Astrocyte of the spinal cord (primary cell): ENCODE measurements at regions not wholly inside any gene's neighbourhood (a gene's known extent, or its start where the extent isn't known, plus 50 kb on each side); places are given as distances from the start of the nearest gene placed in this dataset.

Source experiments
- DNase-seq: peaks from one replicate; pipeline ENCODE4 v3.0.0; 2011; ENCODE audit warnings: low read depth, low spot score
- H3K4me3 ChIP-seq: 2 replicates; pipeline ENCODE4 v1.5.1; 2011; ENCODE audit warnings: low read depth, mild to moderate bottlenecking, low read length, moderate library complexity
- in situ Hi-C: cut with HindIII; loops from 2 replicates; pipeline ENCODE4 v1.10.0; 2017; ENCODE audit warnings: low sequenced_read_pairs
- TF ChIP-seq, protein P1 (sequence below): IDR thresholded peaks from 2 replicates; pipeline ENCODE4 v1.5.1; 2012; ENCODE audit warnings: low read depth, mild to moderate bottlenecking, low read length, inconsistent platforms

DNA sequence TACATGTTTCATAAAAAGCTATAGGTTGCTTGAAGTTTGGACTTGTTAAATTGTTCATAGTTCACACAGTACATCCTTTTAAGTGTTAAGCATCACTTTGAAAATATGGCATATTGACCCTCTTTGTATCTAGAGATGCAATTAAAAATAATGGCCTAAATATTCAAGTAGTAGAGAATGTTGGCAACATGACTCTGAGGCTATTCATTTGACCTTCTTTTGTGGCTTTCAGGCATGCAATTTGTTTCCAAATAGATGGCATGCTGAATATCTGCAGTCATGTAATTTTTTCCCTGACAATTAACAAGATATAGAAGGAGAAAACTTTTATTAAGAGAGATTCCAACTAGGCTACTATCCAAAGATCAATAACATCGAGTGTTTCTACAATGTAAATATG, 230.5 kb upstream of the ZRANB2 start:
- in situ Hi-C loops, result no loop called here
- H3K4me3 ChIP-seq, result no peak overlapping the region
- TF ChIP-seq, protein P1, sequence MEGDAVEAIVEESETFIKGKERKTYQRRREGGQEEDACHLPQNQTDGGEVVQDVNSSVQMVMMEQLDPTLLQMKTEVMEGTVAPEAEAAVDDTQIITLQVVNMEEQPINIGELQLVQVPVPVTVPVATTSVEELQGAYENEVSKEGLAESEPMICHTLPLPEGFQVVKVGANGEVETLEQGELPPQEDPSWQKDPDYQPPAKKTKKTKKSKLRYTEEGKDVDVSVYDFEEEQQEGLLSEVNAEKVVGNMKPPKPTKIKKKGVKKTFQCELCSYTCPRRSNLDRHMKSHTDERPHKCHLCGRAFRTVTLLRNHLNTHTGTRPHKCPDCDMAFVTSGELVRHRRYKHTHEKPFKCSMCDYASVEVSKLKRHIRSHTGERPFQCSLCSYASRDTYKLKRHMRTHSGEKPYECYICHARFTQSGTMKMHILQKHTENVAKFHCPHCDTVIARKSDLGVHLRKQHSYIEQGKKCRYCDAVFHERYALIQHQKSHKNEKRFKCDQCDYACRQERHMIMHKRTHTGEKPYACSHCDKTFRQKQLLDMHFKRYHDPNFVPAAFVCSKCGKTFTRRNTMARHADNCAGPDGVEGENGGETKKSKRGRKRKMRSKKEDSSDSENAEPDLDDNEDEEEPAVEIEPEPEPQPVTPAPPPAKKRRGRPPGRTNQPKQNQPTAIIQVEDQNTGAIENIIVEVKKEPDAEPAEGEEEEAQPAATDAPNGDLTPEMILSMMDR, result no peak
- peak; percentile 5 for DNase-seq

DNA sequence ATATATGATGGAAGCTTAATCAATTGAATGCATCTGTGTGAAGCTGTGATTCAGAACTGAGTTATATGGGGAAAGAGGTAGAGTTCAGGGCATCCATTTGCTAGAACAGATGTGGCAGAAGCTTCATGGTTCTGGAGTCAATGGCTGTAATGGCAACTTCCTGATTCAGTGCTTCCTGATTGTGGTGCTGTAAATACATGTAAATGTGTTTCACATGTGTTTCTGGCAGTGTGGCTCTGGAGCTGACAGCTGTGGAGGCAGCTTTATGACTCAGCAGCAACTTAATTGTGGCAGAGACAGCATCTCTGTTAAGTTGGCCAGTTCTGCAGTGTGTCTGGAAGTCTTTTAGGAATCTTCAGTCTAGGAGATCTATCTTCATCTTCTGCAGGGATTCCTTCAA, 226.6 kb upstream of the ZRANB2 start:
- in situ Hi-C loops, result no loop called here
- peak; percentile 54 for DNase-seq
- TF ChIP-seq, protein P1, result no peak
- no peak overlapping the region for H3K4me3 ChIP-seq

DNA sequence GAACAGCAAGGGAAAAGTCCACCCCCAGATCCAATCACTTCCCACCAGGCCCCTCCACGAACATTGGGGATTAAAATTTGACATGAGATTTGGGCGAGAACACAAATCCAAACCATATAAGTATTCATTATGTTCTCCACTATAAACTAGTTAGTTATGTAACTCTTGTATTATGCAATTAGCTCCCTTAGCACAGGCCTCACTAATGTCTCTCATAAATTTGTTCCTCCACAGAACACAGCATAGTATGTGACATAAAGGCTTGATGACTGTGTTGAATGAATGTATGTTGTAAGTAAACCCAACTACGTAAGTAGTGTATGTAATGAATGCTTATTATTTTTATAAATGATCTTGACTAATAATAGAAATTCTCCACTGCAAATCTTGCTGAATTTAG, 223.3 kb upstream of the ZRANB2 start:
- DNase-seq, result no peak
- TF ChIP-seq, protein P1, result no peak
- no peak overlapping the region for H3K4me3 ChIP-seq
- in situ Hi-C loops, result no loop called here

DNA sequence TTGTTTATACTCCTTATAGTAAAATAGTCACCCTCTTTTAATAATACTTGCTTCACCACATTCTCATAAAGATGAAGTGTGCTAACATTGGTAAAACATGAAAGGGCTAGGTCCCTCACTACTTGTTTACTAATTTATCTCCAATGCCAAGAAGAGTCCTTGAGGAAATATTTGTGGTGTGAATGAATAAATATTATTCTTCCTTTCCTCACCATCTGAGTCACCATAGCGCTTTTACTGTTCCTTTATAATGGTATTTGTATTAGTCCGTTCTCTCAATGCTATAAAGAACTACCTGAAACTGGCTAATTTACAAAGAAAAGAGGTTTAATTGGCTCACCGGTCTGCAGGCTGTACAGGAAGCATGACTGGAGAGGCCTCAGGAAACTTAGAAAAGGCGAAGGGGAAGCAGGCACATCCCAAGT, 222.8 kb upstream of the ZRANB2 start:
- no peak overlapping the region for H3K4me3 ChIP-seq
- TF ChIP-seq, protein P1, result no peak
- DNase-seq, result peak; percentile 29
- in situ Hi-C loops, result no loop called here

DNA sequence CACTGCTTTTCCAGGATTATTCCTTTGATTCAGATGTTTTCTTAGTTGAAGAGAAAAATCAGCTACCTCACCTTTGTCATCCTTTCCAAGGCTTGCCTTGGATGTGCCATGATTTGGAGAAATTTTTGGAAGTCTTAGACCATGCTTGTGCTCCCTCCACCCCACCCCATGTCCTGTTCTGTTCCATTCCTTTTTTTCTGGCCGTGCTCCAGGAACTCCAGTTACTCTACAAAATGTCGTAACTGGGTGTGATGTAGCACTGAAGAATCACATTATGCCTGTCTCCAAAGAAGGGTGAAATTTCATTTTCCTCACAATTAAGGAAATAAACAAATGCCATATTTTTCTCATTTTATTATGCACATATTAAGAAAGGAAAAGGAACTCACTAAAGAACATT, 217.8 kb upstream of the ZRANB2 start:
- TF ChIP-seq, protein P1, result no peak
- H3K4me3 ChIP-seq, result no peak overlapping the region
- in situ Hi-C loops, result no loop called here
- DNase-seq, result no peak

DNA sequence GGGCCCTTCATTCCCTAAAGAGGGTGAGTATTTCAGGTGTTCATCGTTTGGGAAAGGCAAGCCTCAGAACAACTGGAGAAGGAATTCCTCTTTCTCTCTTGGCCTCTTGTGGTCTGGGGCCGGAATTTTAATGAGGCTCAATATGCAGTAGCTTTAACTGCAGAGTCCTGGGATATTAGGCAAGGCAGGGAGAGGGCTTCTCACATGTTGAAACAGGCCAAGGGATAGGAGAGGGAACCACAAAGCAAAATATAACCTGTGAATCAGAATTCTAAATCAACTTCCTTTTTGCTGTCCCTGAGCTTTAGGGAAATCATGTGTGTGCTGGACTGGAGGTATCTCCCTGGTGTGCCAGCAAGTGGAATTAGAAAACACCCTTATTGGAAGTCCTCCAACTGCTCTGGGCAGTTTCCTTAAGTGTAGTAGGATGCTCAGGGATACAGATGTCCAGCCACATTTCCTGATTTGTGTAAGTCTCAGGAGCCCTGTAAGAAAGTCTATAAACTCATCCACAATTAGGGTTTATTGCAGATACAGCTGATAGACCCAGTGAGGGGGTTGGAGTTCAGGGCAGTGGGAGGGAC, 215.8 kb upstream of the ZRANB2 start:
- DNase-seq, result peak; percentile 25
- TF ChIP-seq, protein P1, result no peak
- H3K4me3 ChIP-seq, result no peak overlapping the region
- in situ Hi-C loops, result no loop called here

DNA sequence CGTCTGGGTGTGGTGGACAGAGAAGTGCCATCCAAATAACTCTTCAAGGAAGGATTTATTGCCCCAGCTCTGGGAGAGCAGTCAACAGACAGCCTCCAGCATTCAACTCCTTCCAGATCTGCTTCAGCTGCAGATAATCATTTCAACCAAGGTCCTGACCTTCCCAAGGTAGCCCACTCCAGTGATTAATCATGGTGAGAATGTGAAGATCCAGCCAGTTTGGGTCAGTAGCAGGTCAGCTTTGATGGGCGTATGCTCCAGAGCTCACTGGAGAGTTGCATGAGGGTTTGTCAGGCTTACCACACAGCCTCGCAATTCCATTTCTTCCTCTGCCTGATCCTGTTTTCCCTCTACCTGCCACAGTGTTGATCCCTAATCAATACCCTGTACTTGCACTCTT, 214.5 kb upstream of the ZRANB2 start:
- in situ Hi-C loops, result no loop called here
- no peak overlapping the region for H3K4me3 ChIP-seq
- TF ChIP-seq, protein P1, result no peak
- no peak for DNase-seq
